Liver (tissue), 3 donors: ENCODE measurements at regions not wholly inside any gene's neighbourhood (a gene's known extent, or its start where the extent isn't known, plus 50 kb on each side); places are given as distances from the start of the nearest gene placed in this dataset.

Experiments
- FOXA1 ChIP-seq: IDR thresholded peaks from 2 replicates; pipeline ENCODE4 v1.6.1; 2016; ENCODE audit warnings: antibody characterized with exemption
- FOXA2 ChIP-seq: IDR thresholded peaks from 2 replicates; pipeline ENCODE4 v1.6.1; 2016; ENCODE audit warnings: antibody characterized with exemption
- GABPA ChIP-seq, 2 donors: IDR thresholded peaks in 1 of 2; conservative IDR thresholded peaks in 1 of 2; 2 replicates each; pipeline ENCODE4 v1.6.1; 2016; ENCODE audit warnings: antibody characterized with exemption in 2 of 2, mild to moderate bottlenecking in 1 of 2, moderate library complexity in 1 of 2
- JUND ChIP-seq, 2 donors: IDR thresholded peaks; 2 replicates each; pipeline ENCODE4 v1.6.1; 2016; ENCODE audit warnings: antibody characterized with exemption in 2 of 2
- NR2F2 ChIP-seq: IDR thresholded peaks from 2 replicates; pipeline ENCODE4 v1.6.1; 2016; ENCODE audit warnings: antibody characterized with exemption
- RAD21 ChIP-seq, 2 donors: IDR thresholded peaks; 2 replicates each; pipeline ENCODE4 v1.6.1; 2016; ENCODE audit warnings: antibody characterized with exemption in 2 of 2, mild to moderate bottlenecking in 2 of 2
- SP1 ChIP-seq: IDR thresholded peaks from 2 replicates; pipeline ENCODE4 v1.6.1; 2018; ENCODE audit warnings: antibody characterized with exemption, mild to moderate bottlenecking
- TAF1 ChIP-seq: conservative IDR thresholded peaks from 2 replicates; pipeline ENCODE4 v1.6.1; 2016; ENCODE audit warnings: antibody characterized with exemption, mild to moderate bottlenecking
- YY1 ChIP-seq: IDR thresholded peaks from 2 replicates; pipeline ENCODE4 v1.6.1; 2016; ENCODE audit warnings: antibody characterized with exemption, mild to moderate bottlenecking
- TF ChIP-seq, protein P1 (sequence below): IDR thresholded peaks from 2 replicates; pipeline ENCODE4 v1.6.1; 2016; ENCODE audit warnings: antibody characterized with exemption
- TF ChIP-seq, protein P2 (sequence below): fragments of 150-350 bp; IDR thresholded peaks from 2 replicates; pipeline ENCODE4 v1.5.1; 2017; ENCODE audit warnings: improper control_type of control experiment, low read depth, low read length; ENCODE audit not compliant: missing input control
- TF ChIP-seq, protein P3 (sequence below): IDR thresholded peaks from 2 replicates; pipeline ENCODE4 v1.6.1; 2016; ENCODE audit warnings: antibody characterized with exemption, mild to moderate bottlenecking
- TF ChIP-seq, protein P4 (sequence below): IDR thresholded peaks from 2 replicates; pipeline ENCODE4 v1.6.1; 2016; ENCODE audit warnings: antibody characterized with exemption
- TF ChIP-seq, protein P5 (sequence below): IDR thresholded peaks from 2 replicates; pipeline ENCODE4 v1.6.1; 2016; ENCODE audit warnings: antibody characterized with exemption
- donor health status: healthy.
- donor health status: healthy.

DNA sequence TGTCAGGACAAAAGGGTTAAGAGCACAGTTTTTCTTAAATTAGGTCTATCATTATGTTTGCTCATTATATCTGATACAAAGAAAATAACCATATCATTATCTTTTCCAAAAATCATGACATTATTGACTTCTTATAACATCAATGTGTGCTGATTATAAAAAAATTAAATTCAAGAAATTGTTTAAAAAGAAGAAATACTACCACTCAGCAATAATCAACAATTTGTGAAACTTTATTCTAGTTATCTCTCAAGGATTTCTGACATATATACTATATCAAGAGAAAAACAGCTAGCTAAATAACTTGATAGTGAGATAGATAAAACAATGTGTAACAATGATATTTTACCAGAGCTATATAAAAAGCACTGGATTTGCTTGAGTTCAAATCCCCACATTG is 360.7 kb upstream of the PHF14 start:
- TF ChIP-seq, protein P1, sequence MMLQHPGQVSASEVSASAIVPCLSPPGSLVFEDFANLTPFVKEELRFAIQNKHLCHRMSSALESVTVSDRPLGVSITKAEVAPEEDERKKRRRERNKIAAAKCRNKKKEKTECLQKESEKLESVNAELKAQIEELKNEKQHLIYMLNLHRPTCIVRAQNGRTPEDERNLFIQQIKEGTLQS: no peak
- TF ChIP-seq, protein P2, sequence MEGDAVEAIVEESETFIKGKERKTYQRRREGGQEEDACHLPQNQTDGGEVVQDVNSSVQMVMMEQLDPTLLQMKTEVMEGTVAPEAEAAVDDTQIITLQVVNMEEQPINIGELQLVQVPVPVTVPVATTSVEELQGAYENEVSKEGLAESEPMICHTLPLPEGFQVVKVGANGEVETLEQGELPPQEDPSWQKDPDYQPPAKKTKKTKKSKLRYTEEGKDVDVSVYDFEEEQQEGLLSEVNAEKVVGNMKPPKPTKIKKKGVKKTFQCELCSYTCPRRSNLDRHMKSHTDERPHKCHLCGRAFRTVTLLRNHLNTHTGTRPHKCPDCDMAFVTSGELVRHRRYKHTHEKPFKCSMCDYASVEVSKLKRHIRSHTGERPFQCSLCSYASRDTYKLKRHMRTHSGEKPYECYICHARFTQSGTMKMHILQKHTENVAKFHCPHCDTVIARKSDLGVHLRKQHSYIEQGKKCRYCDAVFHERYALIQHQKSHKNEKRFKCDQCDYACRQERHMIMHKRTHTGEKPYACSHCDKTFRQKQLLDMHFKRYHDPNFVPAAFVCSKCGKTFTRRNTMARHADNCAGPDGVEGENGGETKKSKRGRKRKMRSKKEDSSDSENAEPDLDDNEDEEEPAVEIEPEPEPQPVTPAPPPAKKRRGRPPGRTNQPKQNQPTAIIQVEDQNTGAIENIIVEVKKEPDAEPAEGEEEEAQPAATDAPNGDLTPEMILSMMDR: no peak
- TF ChIP-seq RAD21 (IDR thresholded peaks at IDR 0.05) (no peak), SP1 (no peak), FOXA2 (no peak), JUND (IDR thresholded peaks at IDR 0.05) (no peak), TAF1 (no peak), NR2F2 (no peak), YY1 (no peak), FOXA1 (no peak), GABPA (IDR thresholded peaks at IDR 0.05 in 1 of 2, conservative IDR thresholded peaks at IDR 0.05 in 1 of 2) (no peak)
- TF ChIP-seq, protein P3, sequence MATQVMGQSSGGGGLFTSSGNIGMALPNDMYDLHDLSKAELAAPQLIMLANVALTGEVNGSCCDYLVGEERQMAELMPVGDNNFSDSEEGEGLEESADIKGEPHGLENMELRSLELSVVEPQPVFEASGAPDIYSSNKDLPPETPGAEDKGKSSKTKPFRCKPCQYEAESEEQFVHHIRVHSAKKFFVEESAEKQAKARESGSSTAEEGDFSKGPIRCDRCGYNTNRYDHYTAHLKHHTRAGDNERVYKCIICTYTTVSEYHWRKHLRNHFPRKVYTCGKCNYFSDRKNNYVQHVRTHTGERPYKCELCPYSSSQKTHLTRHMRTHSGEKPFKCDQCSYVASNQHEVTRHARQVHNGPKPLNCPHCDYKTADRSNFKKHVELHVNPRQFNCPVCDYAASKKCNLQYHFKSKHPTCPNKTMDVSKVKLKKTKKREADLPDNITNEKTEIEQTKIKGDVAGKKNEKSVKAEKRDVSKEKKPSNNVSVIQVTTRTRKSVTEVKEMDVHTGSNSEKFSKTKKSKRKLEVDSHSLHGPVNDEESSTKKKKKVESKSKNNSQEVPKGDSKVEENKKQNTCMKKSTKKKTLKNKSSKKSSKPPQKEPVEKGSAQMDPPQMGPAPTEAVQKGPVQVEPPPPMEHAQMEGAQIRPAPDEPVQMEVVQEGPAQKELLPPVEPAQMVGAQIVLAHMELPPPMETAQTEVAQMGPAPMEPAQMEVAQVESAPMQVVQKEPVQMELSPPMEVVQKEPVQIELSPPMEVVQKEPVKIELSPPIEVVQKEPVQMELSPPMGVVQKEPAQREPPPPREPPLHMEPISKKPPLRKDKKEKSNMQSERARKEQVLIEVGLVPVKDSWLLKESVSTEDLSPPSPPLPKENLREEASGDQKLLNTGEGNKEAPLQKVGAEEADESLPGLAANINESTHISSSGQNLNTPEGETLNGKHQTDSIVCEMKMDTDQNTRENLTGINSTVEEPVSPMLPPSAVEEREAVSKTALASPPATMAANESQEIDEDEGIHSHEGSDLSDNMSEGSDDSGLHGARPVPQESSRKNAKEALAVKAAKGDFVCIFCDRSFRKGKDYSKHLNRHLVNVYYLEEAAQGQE: no peak
- TF ChIP-seq, protein P4, sequence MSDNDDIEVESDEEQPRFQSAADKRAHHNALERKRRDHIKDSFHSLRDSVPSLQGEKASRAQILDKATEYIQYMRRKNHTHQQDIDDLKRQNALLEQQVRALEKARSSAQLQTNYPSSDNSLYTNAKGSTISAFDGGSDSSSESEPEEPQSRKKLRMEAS: no peak
- TF ChIP-seq, protein P5, sequence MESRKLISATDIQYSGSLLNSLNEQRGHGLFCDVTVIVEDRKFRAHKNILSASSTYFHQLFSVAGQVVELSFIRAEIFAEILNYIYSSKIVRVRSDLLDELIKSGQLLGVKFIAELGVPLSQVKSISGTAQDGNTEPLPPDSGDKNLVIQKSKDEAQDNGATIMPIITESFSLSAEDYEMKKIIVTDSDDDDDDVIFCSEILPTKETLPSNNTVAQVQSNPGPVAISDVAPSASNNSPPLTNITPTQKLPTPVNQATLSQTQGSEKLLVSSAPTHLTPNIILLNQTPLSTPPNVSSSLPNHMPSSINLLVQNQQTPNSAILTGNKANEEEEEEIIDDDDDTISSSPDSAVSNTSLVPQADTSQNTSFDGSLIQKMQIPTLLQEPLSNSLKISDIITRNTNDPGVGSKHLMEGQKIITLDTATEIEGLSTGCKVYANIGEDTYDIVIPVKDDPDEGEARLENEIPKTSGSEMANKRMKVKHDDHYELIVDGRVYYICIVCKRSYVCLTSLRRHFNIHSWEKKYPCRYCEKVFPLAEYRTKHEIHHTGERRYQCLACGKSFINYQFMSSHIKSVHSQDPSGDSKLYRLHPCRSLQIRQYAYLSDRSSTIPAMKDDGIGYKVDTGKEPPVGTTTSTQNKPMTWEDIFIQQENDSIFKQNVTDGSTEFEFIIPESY: no peak
